Stimulated activated naive CD8-positive, alpha-beta T cell treated with anti-CD3 and anti-CD28 coated beads, Interleukin-15, amount 100 ng/mL, for 72 hours (primary cell): ENCODE measurements at regions not wholly inside any gene's neighbourhood (a gene's known extent, or its start where the extent isn't known, plus 50 kb on each side); places are given as distances from the start of the nearest gene placed in this dataset.
A peak's percentile ranks its signal among the peaks of the same experiment; 100 is the strongest.

Source experiments
- ATAC-seq: fragments of 150-1000 bp; cut with Tn5 transposase; 2 replicates; pipeline ENCODE4 v1.10.0; 2021; ENCODE audit warnings: mild to moderate bottlenecking, moderate library complexity
- DNase-seq, 2 donors: peaks; one replicate each; pipeline ENCODE4 v3.0.0; 2021 to 2022
- H3K27ac Mint-ChIP-seq, 2 donors: one replicate each; pipeline ENCODE4 v1.8.0; 2022; ENCODE audit warnings: mild to moderate bottlenecking in 2 of 2, mixed read lengths in 2 of 2, moderate library complexity in 2 of 2
- H3K27me3 Mint-ChIP-seq: one replicate; pipeline ENCODE4 v1.8.0; 2022; ENCODE audit warnings: mixed read lengths
- H3K4me1 Mint-ChIP-seq: one replicate; pipeline ENCODE4 v1.8.0; 2022; ENCODE audit warnings: mild to moderate bottlenecking, mixed read lengths
- H3K4me3 Mint-ChIP-seq, 2 donors: one replicate each; pipeline ENCODE4 v1.8.0; 2022; ENCODE audit warnings: mild to moderate bottlenecking in 2 of 2, mixed read lengths in 2 of 2, moderate library complexity in 1 of 2
- H3K9me3 Mint-ChIP-seq, 2 donors: one replicate each; pipeline ENCODE4 v1.8.0; 2022; ENCODE audit warnings: mixed read lengths in 2 of 2

DNA sequence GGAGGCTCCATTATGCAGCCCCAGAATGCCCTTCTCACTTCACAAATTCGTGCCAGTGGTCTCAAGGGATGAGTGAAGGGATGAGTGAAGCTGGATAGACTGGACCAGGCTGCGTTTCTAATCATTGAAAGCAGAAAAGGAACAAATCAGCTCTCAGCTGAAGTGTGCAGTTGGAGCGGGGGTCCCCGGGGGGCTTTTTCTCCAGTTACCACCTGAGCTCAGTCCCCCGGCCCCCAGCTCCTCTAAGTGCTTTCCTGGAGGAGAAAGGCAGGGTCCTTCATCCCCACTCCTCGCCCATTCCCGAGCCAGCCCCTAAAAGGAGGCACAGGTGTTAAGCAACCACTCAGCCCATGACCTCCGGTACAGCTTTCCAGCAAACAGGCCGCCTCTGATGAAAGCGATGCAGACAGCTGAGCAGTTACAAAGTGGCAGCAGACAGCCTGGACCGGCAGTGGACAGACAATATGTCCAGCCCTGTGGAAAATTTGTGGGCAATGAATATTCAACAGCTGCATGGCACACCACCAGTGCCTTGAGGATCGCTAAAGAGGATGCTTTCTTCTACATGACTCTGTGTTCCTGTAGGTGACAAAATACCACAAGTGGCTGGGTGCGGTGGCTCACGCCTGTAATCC is 110.7 kb upstream of the UBL3 start:
- Mint-ChIP-seq H3K4me3 (no peak overlapping the region), H3K27me3 (no peaks in the 10 kb centered on the region), H3K9me3 (no peaks in the 10 kb centered on the region), H3K27ac (no peak overlapping the region), H3K4me1 (peaks cover 9% of the 10 kb centered on the region)
- DNase-seq (no peak), ATAC-seq (no peak)

DNA sequence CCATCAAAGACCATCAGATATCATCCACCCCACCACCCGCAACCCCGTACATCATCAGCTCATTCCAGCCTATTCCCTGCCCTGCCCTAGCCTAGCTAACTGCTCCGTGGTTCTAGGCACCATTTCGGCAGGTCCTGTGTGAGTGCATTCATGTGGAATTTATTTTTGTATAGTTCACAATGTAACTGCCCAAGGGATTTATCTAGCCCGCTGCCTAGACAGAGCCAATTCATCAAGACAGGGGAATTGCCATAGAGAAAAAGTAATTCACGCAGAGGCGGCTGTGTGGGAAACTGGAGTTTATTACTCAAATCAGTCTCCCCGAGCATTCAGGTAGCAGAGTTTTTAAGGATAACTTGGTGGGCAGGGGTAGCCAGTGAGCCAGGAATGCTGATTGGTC is 109.2 kb upstream of the UBL3 start:
- no peaks in the 10 kb centered on the region for H3K27me3 Mint-ChIP-seq
- H3K4me3 Mint-ChIP-seq, result no peak overlapping the region
- DNase-seq (no peak), ATAC-seq (no peak)
- H3K9me3 Mint-ChIP-seq, result no peaks in the 10 kb centered on the region
- peaks cover 17% of the 10 kb centered on the region for H3K4me1 Mint-ChIP-seq
- H3K27ac Mint-ChIP-seq, result no peak overlapping the region

DNA sequence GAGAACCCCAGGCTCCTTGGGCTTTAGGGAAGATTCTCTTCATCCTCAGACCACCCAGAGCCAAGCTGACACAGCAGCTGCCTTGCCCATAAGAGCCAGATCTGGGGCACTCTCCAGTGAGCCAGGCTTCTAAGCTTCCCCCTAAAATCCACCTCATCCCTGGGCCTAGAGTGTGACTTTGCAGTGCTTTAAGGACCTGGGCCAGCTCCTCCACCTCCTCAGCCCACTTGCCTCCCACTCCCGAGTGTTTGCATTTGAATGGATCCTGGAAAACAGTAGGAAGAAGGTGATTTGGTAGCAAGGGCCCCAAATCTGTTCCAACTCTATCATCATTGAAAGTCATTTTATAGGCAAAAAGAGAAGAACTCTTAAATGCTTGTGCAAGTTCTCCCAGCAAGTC is 108.7 kb upstream of the UBL3 start:
- Mint-ChIP-seq H3K27ac (no peak overlapping the region), H3K4me3 (no peak overlapping the region), H3K9me3 (no peaks in the 10 kb centered on the region), H3K4me1 (peaks cover 22% of the 10 kb centered on the region), H3K27me3 (no peaks in the 10 kb centered on the region)
- DNase-seq (no peak), ATAC-seq (no peak)

DNA sequence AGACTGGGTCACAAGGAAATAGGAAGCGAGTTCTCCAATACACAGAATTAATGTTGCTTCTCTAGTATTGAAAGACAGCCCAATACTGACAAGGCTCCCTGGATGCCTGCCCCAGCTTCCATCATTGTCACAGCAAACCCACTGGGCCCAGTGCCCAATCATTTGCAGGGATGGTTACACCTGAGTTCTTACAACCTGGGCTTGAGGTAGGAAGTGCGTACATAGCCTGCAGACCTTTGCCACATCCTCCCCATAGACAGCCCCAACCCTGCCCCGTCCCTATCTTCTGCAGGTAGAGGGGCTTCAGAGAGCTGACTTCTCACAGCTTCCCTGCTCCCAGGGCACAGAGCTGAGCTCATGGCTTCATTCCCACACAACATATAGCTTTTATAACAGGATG is 108.1 kb upstream of the UBL3 start:
- no peak for DNase-seq
- ATAC-seq, result peak; percentile 34
- Mint-ChIP-seq H3K27me3 (no peaks in the 10 kb centered on the region), H3K4me1 (peaks cover 29% of the 10 kb centered on the region), H3K9me3 (no peaks in the 10 kb centered on the region), H3K4me3 (no peak overlapping the region), H3K27ac (no peak overlapping the region)

DNA sequence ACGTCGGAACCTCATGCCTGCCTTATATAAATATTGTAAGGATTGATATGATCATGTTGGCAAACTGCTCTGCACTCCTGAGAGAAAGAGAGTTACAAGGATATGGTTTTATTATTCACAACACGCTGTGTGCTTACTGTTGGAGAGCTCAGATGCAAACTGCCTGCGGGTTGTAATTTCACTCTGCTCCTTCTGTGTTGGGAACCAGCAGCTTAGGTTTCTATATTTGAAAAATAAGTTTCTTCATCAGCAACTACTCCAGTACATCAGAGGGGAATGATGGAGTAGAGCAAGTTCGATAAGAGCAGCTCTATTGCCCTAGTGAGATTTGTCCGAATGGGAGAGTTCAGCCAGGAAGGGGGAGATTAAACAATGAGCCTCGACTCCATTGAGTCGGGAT is 106.9 kb upstream of the UBL3 start:
- Mint-ChIP-seq H3K27me3 (no peaks in the 10 kb centered on the region), H3K4me3 (no peak overlapping the region), H3K27ac (no peak overlapping the region), H3K4me1 (peaks cover 31% of the 10 kb centered on the region), H3K9me3 (no peaks in the 10 kb centered on the region)
- ATAC-seq (no peak), DNase-seq (no peak)

DNA sequence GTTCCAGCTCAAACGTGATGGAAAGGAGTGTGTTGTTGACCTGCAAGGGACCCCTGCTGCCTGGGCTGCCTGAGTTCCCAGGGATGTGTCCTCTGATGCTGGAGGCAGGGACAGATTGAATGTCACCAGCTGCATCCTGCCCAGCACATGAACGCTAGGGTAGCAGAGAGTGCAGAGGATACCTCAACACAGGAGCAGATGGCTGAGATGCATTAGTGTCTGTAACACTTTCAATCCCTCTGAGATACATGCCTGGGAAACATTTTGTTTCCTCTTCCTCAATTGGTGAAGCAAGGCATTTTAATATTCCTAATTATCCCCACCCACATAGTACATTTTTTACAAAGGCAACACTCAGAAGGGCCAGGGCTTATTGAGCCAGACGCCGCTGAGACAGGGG is 106.4 kb upstream of the UBL3 start:
- Mint-ChIP-seq H3K27ac (no peak overlapping the region), H3K4me1 (peaks cover 31% of the 10 kb centered on the region), H3K27me3 (no peaks in the 10 kb centered on the region), H3K9me3 (no peaks in the 10 kb centered on the region), H3K4me3 (no peak overlapping the region)
- DNase-seq (no peak), ATAC-seq (no peak)

DNA sequence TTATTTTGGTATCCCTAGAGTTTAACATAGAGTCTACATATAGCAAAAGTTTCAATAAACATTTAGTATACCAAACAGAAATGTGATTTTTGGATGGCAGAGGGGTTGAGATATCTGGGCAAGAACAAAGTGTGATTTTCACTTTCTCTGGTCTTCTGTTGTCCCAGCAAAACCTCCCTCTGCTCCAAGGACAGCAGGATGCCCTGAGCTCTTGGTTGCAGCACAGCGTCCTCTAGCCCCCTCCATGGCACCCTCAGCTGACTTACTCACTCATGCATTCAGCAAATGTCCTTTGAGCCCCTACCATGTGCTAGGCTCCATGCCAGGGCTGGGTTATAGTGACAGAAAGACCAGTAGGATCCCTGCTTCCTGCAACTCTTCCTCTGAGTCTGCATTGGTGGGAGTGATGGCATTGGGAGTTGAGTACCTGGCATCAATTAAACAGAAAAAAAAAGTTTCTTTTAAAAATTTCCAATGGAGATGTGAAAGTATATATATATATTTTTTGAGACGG is 104.8 kb upstream of the UBL3 start:
- H3K4me1 Mint-ChIP-seq, result peaks cover 31% of the 10 kb centered on the region
- ATAC-seq, result no peak
- H3K27me3 Mint-ChIP-seq, result no peaks in the 10 kb centered on the region
- no peaks in the 10 kb centered on the region for H3K9me3 Mint-ChIP-seq
- peak overlapping the region in 1 of 2 donors; percentile 40 for H3K27ac Mint-ChIP-seq
- peak overlapping the region in 1 of 2 donors; percentile 39 for H3K4me3 Mint-ChIP-seq
- DNase-seq, result no peak

DNA sequence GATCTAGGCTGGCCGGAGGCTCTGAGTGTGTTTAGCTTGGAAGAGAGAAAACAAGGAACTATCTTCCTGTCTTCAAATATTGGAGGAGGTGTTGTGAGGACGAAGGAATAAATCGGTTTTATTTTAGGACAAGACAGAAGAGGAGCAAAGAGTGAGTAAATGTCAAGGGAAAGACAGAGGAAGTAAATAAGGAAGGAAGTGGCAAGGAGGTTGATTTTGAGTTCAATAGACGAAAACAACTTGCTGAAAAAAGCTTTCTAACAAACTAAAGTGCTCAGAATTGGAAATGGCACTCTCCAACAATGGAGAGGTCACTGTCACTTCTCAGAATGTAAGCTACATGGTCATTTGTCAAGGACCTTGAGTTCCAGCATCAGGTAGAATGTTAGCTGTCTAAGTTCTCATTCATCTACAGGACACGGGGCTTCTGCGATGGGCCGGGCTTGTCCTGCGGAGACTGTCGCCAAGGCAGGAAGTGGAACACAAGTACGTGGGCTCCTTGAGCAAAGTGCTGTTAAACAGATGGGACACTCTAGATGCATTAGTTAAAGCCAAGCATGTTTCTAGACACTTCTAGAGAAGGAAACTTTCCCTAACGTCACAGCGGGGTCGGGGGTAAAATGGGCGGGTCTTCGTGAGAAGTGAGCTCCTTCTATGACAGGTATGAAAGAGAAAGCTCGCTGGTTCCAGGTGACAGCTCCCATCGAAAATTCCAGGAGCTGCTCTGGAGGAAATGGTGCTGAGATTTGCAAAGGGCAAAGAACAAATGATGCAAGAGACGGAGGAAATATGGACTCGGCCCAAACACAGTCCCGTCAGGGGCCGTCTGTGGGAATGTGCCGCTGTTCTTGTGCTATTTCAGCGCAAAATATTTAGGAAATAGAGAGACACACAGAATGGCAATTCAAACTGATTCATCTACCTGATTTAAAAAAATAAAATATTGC is 103.9 kb upstream of the UBL3 start:
- peak overlapping the region; percentile 72 to 84 for H3K4me3 Mint-ChIP-seq
- H3K4me1 Mint-ChIP-seq, result peaks cover 31% of the 10 kb centered on the region
- no peaks in the 10 kb centered on the region for H3K27me3 Mint-ChIP-seq
- DNase-seq, result peak; percentile 37 to 52
- peak; percentile 95 for ATAC-seq
- H3K27ac Mint-ChIP-seq, result peak overlapping the region; percentile 19 to 94
- no peaks in the 10 kb centered on the region for H3K9me3 Mint-ChIP-seq

DNA sequence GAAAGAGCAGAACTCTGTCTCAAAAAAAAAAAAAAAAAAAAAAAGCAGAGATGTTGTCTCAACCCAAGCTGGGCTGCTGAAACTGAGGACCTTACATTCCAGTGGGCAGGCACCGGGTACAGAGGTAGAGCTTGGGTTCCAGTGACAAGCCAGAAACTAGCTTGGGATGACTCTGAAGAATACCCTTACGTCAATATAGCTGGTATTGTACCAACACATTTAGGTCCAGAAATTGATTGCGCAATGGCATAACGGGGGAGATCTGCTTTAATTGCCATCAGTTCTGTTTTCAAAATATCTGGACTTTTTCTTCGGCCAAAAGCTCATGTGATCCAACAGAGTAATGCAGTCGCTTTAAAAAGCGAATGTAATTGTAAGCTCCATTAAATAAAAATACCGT is 103.1 kb upstream of the UBL3 start:
- H3K9me3 Mint-ChIP-seq, result no peaks in the 10 kb centered on the region
- H3K4me1 Mint-ChIP-seq, result peaks cover 27% of the 10 kb centered on the region

DNA sequence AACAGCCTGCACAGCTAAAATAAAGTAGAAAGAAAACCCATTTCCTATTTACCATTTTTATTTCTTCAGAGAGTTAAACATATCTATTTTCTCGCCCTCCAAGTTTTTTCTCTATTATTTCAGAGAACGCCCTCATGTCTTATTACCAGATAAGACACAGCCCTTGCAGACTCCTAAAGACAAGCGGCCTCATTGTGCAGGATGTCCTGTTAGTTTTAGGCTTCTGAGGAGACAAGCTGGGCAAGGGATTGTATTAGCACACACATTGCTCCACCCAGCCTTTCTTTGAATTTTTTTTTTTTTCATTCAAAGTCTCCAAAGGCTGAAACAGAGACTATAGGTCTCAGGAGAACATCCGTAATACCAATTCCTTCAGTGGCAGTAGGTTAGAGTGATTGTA is 101.8 kb upstream of the UBL3 start:
- no peak overlapping the region for H3K27ac Mint-ChIP-seq
- ATAC-seq, result no peak
- H3K4me3 Mint-ChIP-seq, result no peak overlapping the region
- DNase-seq, result no peak
- H3K27me3 Mint-ChIP-seq, result no peaks in the 10 kb centered on the region
- H3K9me3 Mint-ChIP-seq, result no peaks in the 10 kb centered on the region
- H3K4me1 Mint-ChIP-seq, result peaks cover 21% of the 10 kb centered on the region

More for the DNA sequence above, 103.1 kb upstream of the UBL3 start:
- Mint-ChIP-seq H3K27me3 (no peaks in the 10 kb centered on the region), H3K27ac (no peak overlapping the region), H3K4me3 (peak overlapping the region; percentile 72 to 84)
- DNase-seq (no peak), ATAC-seq (no peak)

DNA sequence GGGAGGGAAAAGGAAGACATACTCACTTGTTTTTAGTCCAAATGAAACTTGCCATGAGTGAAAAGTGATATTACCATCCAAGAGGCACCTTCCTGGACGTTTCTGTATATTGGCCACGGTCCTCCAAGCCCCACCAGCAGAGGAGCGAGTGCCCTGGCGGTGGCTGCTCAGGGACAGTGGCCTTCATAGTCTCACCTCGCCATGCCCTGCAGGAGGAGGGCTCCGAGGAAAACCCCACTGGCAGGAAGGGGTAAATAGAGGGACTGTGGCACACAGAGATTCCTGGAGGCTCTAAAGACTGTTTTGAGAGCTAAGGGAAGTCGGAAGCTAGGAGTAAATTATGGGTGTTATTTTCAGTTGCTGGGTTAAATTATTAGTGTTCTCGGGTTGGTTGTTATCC is 98.4 kb upstream of the UBL3 start:
- H3K27me3 Mint-ChIP-seq, result no peaks in the 10 kb centered on the region
- DNase-seq, result no peak
- H3K4me3 Mint-ChIP-seq, result no peak overlapping the region
- no peaks in the 10 kb centered on the region for H3K9me3 Mint-ChIP-seq
- H3K27ac Mint-ChIP-seq, result no peak overlapping the region
- H3K4me1 Mint-ChIP-seq, result peaks cover 6% of the 10 kb centered on the region
- no peak for ATAC-seq

DNA sequence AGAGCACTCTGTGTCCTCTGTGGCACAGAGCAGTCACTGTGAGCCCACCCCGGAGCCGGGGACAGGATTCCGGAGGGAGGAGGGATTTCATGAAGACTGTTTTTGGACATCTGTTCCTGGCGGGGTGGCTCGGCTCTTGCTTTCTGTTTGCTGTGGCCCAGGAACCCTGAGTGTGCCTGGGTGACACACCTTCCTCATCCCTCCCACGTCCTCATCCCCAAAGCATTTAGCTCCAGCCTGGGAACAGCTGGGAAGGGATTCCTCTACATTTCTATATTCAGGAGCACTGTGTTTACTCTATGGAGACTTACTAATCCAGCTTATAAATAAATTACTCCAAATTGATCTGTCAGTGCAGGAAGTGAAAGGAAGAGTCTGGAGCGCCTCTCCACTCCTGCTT is 97.8 kb upstream of the UBL3 start:
- H3K27ac Mint-ChIP-seq, result no peak overlapping the region
- no peaks in the 10 kb centered on the region for H3K27me3 Mint-ChIP-seq
- ATAC-seq (no peak), DNase-seq (no peak)
- H3K9me3 Mint-ChIP-seq, result no peaks in the 10 kb centered on the region
- H3K4me3 Mint-ChIP-seq, result no peak overlapping the region
- H3K4me1 Mint-ChIP-seq, result peaks cover under 1% of the 10 kb centered on the region

DNA sequence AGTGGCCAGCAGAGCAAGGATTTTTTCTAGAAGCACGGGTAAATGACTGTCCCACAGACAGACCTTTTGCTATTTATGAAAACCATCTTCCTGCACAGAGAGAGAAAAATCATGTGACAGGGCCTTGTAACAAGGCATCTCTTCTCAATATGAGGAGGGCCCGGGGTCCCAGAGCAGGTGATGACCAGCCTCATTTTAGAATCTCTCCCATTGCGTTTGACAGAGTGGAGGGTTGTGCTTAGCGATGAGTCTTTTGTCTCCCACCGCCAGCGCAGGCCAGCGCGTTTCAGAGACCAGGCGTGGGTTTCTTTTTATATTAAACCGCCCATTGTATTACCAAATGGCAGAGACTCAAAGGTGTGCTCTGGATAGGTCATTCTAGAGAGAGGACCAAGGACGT is 97.4 kb upstream of the UBL3 start:
- Mint-ChIP-seq H3K9me3 (no peaks in the 10 kb centered on the region), H3K4me1 (no peaks in the 10 kb centered on the region), H3K27me3 (no peaks in the 10 kb centered on the region), H3K4me3 (no peak overlapping the region), H3K27ac (no peak overlapping the region)
- ATAC-seq (no peak), DNase-seq (no peak)

DNA sequence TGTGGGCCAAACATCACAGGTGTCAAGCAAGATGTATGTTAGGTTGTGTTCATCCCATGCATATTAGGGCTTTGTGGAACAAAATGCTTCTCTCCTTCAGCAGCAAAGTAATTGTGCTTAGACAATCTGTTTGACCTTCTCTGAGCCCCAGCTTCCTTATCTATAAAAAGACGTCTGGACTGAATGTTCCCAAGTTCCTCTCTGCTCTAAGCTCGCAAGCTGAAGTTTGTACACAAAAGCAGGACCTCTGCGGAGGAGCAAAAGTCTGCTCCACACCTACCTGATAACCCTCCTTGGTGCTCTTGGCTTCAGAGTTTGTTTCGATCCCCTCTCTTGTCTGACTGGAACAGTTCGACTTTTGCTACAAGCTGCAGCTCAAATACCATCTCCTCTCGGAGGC is 95.7 kb upstream of the UBL3 start:
- DNase-seq (no peak), ATAC-seq (no peak)
- no peaks in the 10 kb centered on the region for H3K9me3 Mint-ChIP-seq
- no peaks in the 10 kb centered on the region for H3K27me3 Mint-ChIP-seq
- peak overlapping the region in 1 of 2 donors; percentile 68 for H3K27ac Mint-ChIP-seq
- no peaks in the 10 kb centered on the region for H3K4me1 Mint-ChIP-seq
- no peak overlapping the region for H3K4me3 Mint-ChIP-seq

DNA sequence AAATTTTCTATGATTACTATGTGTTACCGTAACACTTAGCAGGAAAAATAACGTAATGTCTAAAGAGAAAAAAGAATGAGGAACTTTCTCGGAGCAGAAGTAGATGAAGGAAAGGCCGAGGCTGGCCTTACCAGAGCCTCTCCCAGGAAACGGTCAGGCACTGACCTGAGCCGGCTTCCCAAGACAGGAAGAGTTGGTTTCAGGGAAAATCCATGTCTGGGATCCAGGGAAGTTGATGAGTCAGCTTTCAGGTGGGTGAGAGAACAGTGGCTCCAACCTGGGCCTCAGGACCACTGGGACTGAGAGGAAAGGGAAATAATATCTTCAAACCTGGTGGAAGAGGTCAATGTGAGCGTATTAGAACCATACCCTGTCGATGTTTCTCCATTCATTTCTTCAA is 93.3 kb upstream of the UBL3 start:
- no peaks in the 10 kb centered on the region for H3K4me1 Mint-ChIP-seq
- no peak for DNase-seq
- H3K27me3 Mint-ChIP-seq, result no peaks in the 10 kb centered on the region
- no peak for ATAC-seq
- H3K9me3 Mint-ChIP-seq, result no peaks in the 10 kb centered on the region
- H3K4me3 Mint-ChIP-seq, result no peak overlapping the region
- H3K27ac Mint-ChIP-seq, result no peak overlapping the region

DNA sequence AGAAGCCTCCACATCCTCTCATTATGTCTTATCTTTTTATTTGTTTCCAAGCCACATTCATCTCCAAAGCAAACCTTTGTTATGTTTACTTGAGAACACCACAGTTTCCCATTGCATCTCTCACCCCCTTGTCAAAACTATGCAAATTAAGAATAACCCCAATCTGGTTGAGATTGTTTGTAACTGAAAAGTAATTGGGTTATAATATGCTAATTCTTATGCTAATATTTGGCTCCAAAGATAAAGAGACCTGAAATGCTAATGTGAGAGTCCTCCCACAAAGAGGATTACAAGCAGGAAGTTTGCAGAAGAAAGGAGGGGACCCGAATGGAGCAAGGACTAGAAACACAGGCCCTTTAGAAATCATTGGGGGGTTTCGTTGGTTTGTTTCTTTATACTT is 92.9 kb upstream of the UBL3 start:
- ATAC-seq, result no peak
- DNase-seq, result no peak
- Mint-ChIP-seq H3K27ac (no peak overlapping the region), H3K9me3 (no peaks in the 10 kb centered on the region), H3K4me1 (peaks cover 2% of the 10 kb centered on the region), H3K4me3 (no peak overlapping the region), H3K27me3 (no peaks in the 10 kb centered on the region)
